ENCODE measurements at regions not wholly inside any gene's neighbourhood (a gene's known extent, or its start where the extent isn't known, plus 50 kb on each side); places are given as distances from the start of the nearest gene placed in this dataset.
"Not testable (repeated sequence)": the region's sequence is repeated elsewhere in the genome, so short reads cannot be mapped to it uniquely, and the experiment has no call there.

- no peak for DNase-seq
Measured at GRCh38 chrX:86887341-86887740, 630.3 kb upstream of the KLHL4 start.

GRCh38 chrX:86910027-86910426 is 607.6 kb upstream of the KLHL4 start:
- no peak for DNase-seq

GRCh38 chrX:86910602-86911311 is 606.8 kb upstream of the KLHL4 start:
- no peak for DNase-seq

DNA sequence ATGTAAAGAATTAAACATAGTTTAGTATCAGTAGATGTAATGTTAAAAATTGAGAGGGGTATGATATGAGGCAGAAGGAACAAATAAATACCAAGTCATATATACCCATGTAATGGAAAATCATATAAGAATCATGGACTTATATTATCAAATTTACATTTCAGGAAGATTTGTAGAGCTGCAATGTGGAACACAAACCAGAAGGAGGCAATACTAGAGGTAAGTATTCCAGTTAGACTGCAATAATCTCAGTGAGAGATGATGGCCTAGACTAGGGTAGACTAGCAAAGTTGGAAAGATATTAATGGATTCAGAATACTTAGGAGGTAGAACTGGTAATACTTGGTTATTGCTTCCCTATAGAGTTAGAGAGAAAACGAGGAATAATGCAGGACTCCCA is 603.0 kb upstream of the KLHL4 start:
- DNase-seq: no peak

- no peak for DNase-seq
Measured at GRCh38 chrX:86917959-86918358, 599.6 kb upstream of the KLHL4 start.

GRCh38 chrX:86930419-86930818 is 587.2 kb upstream of the KLHL4 start:
- DNase-seq: no peak

- DNase-seq: no peak
Measured at GRCh38 chrX:86935988-86936387, 581.6 kb upstream of the KLHL4 start.

DNA sequence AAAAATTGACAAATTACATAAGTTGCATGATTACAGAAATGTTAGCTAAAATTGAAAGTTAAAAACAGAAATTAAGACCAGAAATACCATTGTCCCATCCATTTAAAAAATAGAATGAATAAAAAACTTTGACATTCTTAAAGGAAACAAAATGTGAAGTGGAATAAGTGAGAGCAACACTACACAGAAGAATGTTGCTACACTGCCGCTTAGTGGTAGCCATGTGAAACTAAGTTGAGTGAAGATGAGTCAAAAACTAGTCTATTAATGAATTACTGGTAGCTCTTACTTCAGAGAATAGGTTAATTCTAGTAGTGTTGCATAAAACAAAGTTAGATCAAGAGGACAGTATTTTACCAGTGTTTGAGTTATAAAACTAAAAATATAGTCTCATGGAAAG is 571.0 kb upstream of the KLHL4 start:
- peak; percentile 0 for DNase-seq

DNA sequence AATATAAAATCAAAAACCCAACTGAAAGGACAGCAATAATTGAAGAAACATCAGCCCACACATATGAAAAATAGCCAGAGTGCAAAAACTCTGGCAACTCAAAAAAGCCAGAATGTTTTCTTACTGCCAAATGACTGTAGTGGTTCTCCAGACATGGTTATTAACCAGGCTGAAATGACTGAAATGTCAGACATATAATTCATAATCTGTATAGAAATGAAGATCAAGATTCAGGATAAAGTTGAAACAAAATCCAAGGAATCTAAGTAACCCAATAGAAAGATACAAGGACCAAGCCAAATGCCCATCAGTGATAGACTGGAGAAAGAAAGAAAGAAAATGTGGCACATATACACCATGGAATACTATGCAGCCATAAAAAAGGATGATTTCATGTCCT is 553.3 kb upstream of the KLHL4 start:
- DNase-seq: no peak

DNA sequence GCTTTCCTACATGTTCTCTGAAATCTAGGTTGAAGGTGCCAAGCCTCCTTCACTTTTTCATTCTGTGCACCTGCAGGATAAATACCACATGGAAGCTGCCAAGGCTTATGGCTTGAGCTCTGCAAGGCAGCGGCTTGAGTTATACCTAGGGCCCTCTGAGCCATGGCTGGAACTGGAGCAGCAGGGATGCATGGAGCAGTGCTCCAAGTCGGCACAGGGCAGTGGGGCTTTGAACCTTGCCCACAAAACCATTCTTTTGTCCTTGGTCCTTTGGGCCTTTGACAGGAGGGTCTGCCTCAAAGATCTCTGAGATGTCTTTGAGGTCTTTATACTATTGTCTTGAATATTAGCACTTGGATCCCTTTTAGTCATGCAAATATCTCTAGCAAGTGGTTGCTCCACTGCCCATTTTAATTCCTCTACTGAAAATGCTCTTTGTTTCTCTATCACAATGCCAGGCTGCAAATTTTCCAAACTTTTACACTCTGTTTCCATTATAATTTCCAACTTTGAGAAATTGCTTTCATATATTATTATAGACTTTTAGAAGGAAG is 536.2 kb upstream of the KLHL4 start:
- no peak for DNase-seq

DNA sequence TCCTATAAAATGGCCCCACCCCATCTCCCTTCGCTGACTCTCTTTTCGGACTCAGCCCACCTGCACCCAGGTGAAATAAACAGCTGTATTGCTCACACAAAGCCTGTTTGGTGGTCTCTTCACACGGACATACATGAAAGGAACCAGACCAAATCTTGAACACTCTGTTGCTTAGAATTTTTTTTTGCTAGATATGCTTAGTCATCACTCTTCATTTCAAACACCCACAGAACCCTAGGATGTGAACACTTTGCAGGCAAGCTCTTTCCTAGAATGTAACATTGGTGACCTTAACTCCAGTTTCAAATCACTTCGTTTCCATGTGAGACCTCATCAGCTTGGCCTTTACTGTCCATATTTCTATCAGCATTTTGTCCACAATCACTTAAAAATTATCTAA is 530.3 kb upstream of the KLHL4 start:
- DNase-seq: not testable (repeated sequence)

GRCh38 chrX:87003031-87003430 is 514.6 kb upstream of the KLHL4 start:
- DNase-seq: no peak

DNA sequence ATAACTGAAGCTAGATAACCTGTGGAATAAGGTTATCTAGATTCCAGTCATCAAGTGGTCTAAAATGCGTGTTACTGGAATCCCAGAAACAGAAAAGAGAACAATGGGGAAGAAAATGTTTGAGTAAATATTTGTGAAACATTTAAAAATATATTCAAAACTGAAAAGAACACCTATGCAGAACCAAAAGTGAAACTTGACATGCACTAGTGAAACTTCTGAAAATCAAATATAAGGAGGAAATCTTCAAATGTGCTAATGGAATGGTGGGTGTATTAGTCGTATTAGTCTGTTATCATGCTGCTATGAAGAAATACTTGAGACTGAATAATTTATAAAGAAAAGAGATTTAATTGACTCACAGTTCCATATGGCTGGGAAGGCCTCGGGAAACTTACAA is 512.4 kb upstream of the KLHL4 start:
- no peak for DNase-seq

DNA sequence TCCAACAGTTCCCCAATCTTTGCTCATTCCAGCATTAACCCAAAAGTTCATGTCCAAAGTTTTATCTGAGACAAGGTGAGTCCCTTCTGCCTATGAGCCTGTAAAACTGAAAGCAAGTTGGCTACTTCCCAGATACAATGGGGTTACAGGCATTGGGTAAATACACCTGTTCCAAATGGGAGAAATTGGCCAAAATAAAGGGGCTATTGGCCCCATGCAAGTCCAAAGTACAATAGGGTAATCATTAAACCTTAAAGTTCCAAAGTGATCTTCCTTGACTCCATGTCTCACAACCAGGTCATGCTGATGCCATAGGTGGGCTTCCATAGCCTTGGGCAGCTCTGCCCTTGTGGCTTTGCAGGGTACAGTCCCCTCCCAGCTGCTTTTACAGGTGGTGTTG is 511.7 kb upstream of the KLHL4 start:
- no peak for DNase-seq

GRCh38 chrX:87006561-87006960 is 511.0 kb upstream of the KLHL4 start:
- DNase-seq: no peak

- DNase-seq: no peak
Measured at GRCh38 chrX:87017210-87017609, 500.4 kb upstream of the KLHL4 start.

- DNase-seq: not testable (repeated sequence)
Measured at GRCh38 chrX:87033115-87033514, 484.5 kb upstream of the KLHL4 start.

DNA sequence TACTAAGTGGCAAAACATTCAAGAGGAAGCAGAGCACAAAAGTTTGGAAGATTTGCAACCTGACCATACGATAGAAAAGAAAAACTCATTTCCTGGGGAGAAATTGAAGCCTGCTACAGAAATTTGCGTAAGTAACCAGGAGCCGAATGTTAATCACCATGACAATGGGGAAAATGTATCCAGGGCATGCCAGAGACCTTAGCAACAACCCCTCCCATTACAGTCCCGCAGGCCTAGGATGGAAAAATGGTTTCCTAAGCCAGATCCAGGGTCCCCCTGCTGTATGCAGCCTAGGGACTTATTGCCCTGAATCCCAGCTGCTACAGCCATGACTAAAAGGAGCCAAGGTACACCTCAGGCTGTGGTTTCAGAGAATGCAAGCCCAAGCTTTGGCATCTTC is 472.2 kb upstream of the KLHL4 start:
- DNase-seq: no peak

DNA sequence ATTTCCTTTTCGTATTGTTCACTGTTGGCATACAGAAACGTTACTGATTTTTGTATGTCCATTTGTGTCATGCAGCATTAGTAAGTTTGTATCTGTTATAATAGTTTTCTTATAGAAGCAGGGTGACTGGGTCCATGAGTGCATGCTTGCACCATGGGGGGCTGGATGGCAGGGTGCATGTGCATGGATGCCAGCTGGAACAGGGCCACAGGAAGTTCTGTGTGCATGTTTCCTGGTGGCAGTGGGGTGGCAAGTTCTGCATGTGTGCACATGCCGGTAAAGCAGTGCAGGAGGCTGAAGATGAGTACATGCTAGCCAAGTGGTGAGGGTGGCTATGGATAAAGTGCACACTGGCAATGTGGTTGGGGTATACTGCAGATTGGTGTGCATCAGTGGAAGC is 468.0 kb upstream of the KLHL4 start:
- no peak for DNase-seq

GRCh38 chrX:87063642-87064041 is 454.0 kb upstream of the KLHL4 start:
- DNase-seq: no peak

DNA sequence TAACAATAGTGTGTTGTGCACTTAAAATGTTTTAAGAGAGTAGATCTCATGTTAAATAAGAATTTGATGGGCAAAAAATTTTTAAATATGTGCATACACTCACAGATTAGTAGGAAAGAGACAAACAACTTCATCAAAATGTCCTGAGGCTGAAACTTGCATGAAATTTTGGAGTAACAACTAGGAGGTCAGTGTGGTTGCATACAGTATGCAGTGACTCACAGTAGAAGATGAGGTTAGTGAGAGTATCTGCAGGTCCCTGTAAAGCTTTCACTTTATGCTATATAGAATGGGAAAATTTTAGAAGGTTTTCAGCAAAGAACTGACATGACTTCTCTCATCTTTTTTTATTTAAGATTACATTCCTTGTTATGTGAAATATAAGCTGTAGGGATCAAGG is 453.1 kb upstream of the KLHL4 start:
- DNase-seq: no peak

GRCh38 chrX:87067795-87068369 is 449.7 kb upstream of the KLHL4 start:
- no peak for DNase-seq

GRCh38 chrX:87078231-87078630 is 439.4 kb upstream of the KLHL4 start:
- no peak for DNase-seq

DNA sequence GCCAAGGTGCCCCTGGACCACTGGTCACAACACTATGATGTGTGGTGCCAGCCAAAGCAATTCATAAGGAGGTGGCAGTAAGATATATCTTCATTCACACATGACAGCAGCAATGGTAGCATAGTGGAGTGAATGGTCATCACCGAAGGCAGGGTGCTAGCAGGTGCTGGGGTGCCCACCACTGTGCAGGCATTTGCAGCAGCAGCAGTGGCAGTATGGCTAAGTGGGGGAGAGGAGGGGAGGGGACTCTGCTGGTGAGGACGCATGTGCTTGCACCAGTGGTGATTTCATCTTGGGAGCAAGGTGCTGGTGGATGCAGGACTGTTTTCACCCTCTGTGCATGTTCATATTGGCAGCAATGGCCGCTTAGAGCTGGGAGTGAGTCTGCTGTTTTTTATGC is 419.1 kb upstream of the KLHL4 start:
- DNase-seq: no peak

GRCh38 chrX:87105131-87105530 is 412.5 kb upstream of the KLHL4 start:
- no peak for DNase-seq
